GM12878 (cell line): ENCODE measurements at regions not wholly inside any gene's neighbourhood (a gene's known extent, or its start where the extent isn't known, plus 50 kb on each side); places are given as distances from the start of the nearest gene placed in this dataset.

ENCODE experiments used
- DPF2 ChIP-seq: fragments of 450-650 bp; IDR thresholded peaks from 2 replicates; pipeline ENCODE4 v1.6.1; 2017; ENCODE audit warnings: mild to moderate bottlenecking
- JUND ChIP-seq: IDR thresholded peaks from 2 replicates; pipeline ENCODE4 v1.6.1; 2012; ENCODE audit warnings: low read depth, mild to moderate bottlenecking, low read length, improper control_type of control experiment, moderate library complexity
- TAF1 ChIP-seq: IDR thresholded peaks from 2 replicates; pipeline ENCODE4 v1.6.1; 2011; ENCODE audit warnings: mild to moderate bottlenecking, low read depth, low read length, borderline replicate concordance
- YY1 ChIP-seq: IDR thresholded peaks from 2 replicates; pipeline ENCODE4 v1.6.1; 2011; ENCODE audit warnings: low read depth, mild to moderate bottlenecking, low read length
- ZZZ3 ChIP-seq: IDR thresholded peaks from 2 replicates; pipeline ENCODE4 v1.6.1; 2011; ENCODE audit warnings: low read depth; ENCODE audit not compliant: control insufficient read depth, insufficient read length

DNA sequence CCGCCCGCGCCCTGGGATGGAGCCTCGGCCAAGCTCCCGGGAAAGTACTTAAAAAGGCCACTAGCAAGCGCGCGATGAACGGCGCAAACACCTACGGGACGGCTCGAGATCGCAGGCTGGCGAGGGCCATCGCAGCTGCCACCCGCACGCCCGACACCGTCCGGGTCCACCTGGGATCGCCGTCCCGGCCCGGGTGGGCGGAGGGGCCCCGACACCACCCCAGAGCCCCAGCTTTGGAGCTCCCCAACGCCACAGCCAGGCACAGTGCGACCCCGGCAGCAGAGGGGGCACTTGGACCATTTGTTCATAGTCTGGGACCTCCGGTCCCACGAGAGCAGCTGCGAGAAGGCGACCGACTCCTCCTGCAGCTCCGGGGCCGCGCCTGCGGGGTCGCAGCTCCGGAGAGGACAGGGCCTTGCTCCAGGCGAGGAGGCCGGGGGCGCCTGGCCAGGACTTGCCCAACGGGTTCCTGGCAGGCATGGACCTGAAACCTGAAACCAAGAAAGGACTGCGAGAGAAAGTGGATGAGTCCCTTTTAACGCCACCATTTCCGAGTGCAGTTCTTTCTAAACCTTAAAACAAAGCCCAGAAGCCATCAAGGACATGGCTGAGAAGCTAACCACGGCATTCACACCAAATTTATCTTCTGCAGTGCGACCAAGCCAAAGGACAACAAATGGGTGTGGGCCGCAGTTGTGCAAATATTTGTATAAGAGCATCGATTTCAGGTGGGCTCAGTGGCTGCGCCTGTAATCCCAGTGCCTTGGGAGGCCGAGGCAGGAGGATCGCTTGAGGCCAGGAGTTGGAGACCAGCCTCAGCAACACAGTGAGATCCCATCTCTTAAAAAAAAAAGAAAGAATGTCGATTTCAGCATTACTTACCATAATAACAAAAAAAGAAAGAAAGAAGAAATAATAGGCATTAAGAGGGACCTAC is 54.0 kb upstream of the IMP4 start:
- TF ChIP-seq YY1 (no peak), JUND (no peak), DPF2 (no peak), ZZZ3 (no peak), TAF1 (no peak)
